Left colon (tissue), 2 donors: ENCODE measurements at regions not wholly inside any gene's neighbourhood (a gene's known extent, or its start where the extent isn't known, plus 50 kb on each side); places are given as distances from the start of the nearest gene placed in this dataset.
"Not testable (repeated sequence)": the region's sequence is repeated elsewhere in the genome, so short reads cannot be mapped to it uniquely, and the experiment has no call there.

Source experiments
- ATAC-seq: fragments of 200-7000 bp; cut with Tn5 transposase; one replicate; pipeline ENCODE4 v1.9.1; 2020; ENCODE audit warnings: mild to moderate bottlenecking, moderate library complexity
- DNase-seq, 2 donors: peaks; one replicate each; pipeline ENCODE4 v3.0.0-alpha.2; 2020
- intact Hi-C, 2 donors: fragments of 100-400 bp; cut with DNase I in 1 of 2; cut with micrococcal nuclease in 1 of 2; formaldehyde crosslinking; loops; one replicate each; pipeline versions ENCODE4 v1.11.2 to v1.14.0; 2022; cut with DNase I, micrococcal nuclease
- donor health status: DM: no; HTN: no; CAD: no.
- donor health status: DM: yes; HTN: yes; CAD: no.

- ATAC-seq, intact Hi-C loops: not testable (repeated sequence)
- peak in 1 of 2 donors; percentile 1 for DNase-seq
Observed at GRCh38 chrX:84267432-84267831, 79.4 kb upstream of the RPS6KA6 start.

DNA sequence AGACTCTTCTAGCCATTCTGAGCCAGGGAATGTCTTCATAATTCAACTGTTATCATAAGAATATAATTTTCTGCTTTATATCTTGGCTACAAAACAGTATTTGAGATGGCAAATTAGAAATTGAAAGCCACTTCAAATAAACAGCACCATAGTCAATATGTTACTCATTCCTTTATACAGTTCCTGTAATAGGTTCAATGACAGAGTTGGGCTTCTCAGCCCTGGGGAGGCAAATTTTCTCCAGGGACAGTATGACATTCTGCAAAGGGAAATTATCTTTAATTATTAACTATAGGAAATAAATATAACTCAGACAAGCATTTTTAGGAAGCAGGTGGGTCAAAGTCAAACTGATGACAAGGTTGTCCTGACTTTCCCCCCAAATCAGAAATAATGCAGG, 71.9 kb upstream of the RPS6KA6 start:
- ATAC-seq (no peak), DNase-seq (no peak)
- intact Hi-C loops = no loop called here

DNA sequence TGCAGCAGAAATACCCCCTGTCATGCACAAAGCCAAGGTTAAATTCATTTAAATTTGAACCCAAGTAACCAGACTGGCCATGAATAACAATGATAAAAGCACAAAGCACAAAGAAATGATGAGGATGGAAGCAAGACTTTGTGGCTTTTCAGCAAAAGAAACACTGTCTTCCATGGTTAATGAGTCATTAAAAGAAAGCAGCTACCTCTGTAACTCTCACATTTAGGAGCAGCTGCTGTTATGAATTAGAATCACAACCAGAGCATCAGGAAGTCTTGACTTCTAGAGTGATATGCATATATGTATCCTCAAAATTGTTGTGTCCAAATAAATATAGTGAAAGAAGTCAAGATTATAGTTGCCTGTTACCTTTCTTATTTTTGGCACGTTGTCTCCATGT, 70.7 kb upstream of the RPS6KA6 start:
- ATAC-seq (no peak), DNase-seq (no peak)
- intact Hi-C loops = no loop called here

DNA sequence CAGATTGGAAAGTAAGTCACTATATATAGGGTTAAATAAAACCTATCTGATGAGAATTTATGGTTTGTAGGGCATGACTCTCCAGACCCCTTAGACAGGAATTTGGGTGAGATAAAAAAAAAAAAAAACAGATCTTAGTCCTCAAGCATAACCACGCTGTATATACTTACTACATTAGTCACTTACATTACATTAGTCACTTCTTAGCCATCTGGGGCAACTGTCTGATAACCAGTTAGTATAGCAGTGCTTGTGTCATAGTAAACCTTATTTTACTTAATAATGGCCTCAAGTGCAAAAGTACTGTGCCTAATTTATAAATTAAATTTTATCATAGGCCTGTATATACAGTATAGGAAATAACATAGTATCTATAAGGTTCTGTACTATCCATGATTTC, 60.2 kb upstream of the RPS6KA6 start:
- ATAC-seq = no peak
- intact Hi-C loops = no loop called here
- DNase-seq = no peak

- ATAC-seq = no peak
- intact Hi-C loops = no loop called here
- no peak for DNase-seq
Observed at GRCh38 chrX:84240848-84241565, 53.0 kb upstream of the RPS6KA6 start.
